Panc1 (cell line): ENCODE measurements at regions not wholly inside any gene's neighbourhood (a gene's known extent, or its start where the extent isn't known, plus 50 kb on each side); places are given as distances from the start of the nearest gene placed in this dataset.
A peak's percentile ranks its signal among the peaks of the same experiment; 100 is the strongest.

Experiments used
- ATAC-seq: fragments of 200-7000 bp; cut with Tn5 transposase; 2 replicates; pipeline ENCODE4 v1.9.1; 2020; ENCODE audit warnings: mild to moderate bottlenecking, moderate library complexity
- BruUV-seq: library from RNA; stranded (reverse); fragments of 400-500 nt; replicated peaks from 2 replicates; lab custom pipeline; 2021; lab: Mats Ljungman, UMichigan
- CTCF ChIA-PET: fragments of 300-600 bp; sonication (Branson Sonifier 250); formaldehyde crosslinking; loops from one replicate; lab custom pipeline; 2022; ENCODE audit warnings: antibody characterized with exemption; lab: Charles Lee
- POLR2A ChIA-PET: fragments of 300-600 bp; sonication (Branson Sonifier 250); formaldehyde crosslinking; loops from one replicate; lab custom pipeline; 2022; ENCODE audit warnings: antibody characterized with exemption; lab: Charles Lee
- DNase-seq: peaks from one replicate; pipeline ENCODE4 v3.0.0-alpha.2; 2010; ENCODE audit warnings: low read depth, low spot score
- H3K27ac ChIP-seq: 2 replicates; pipeline ENCODE4 v1.5.1; 2011; ENCODE audit warnings: mild to moderate bottlenecking, low read length, inconsistent platforms
- H3K27me3 ChIP-seq: fragments of 200-500 bp; sonication (Bioruptor generic); 2 replicates; pipeline ENCODE4 v1.6.0; 2014; ENCODE audit warnings: low read length, inconsistent platforms; ENCODE audit not compliant: control insufficient read depth, insufficient read depth
- H3K36me3 ChIP-seq: fragments of 200-500 bp; sonication (Bioruptor generic); 2 replicates; pipeline ENCODE4 v1.5.1; 2014; ENCODE audit warnings: inconsistent platforms, mild to moderate bottlenecking, low read length, moderate library complexity; ENCODE audit not compliant: control insufficient read depth, insufficient read depth
- H3K4me1 ChIP-seq: 2 replicates; pipeline ENCODE4 v1.5.1; 2011; ENCODE audit warnings: inconsistent platforms, mild to moderate bottlenecking, low read length, moderate library complexity; ENCODE audit not compliant: control insufficient read depth, insufficient read depth
- H3K4me3 ChIP-seq, 2 experiments: 2 replicates each; pipeline ENCODE4 v1.5.1; 2011 to 2012; ENCODE audit warnings: low read depth in 2 of 2, low read length in 2 of 2, mild to moderate bottlenecking in 2 of 2, inconsistent platforms in 1 of 2, moderate library complexity in 1 of 2
- H3K9me3 ChIP-seq: fragments of 200-500 bp; sonication (Bioruptor generic); 2 replicates; pipeline ENCODE4 v1.5.1; 2014; ENCODE audit warnings: low read depth, mild to moderate bottlenecking, inconsistent platforms, low read length, moderate library complexity; ENCODE audit not compliant: control insufficient read depth, insufficient read depth
- CTCF ChIP-seq: fragments of 450-650 bp; IDR thresholded peaks from 2 replicates; pipeline ENCODE4 v1.5.1; 2017; ENCODE audit warnings: mild to moderate bottlenecking
- POLR2AphosphoS5 ChIP-seq: IDR thresholded peaks from 2 replicates; pipeline ENCODE4 v1.6.1; 2012; ENCODE audit warnings: mild to moderate bottlenecking, low read depth, low read length, moderate library complexity
- REST ChIP-seq, 2 experiments: IDR thresholded peaks; 2 replicates each; pipeline ENCODE4 v1.6.1; 2011 to 2012; ENCODE audit warnings: low read depth in 2 of 2, control low read depth in 1 of 2, low read length in 1 of 2, mild to moderate bottlenecking in 1 of 2, moderate library complexity in 1 of 2; ENCODE audit not compliant: insufficient read depth in 1 of 2
- SIN3A ChIP-seq: IDR thresholded peaks from 2 replicates; pipeline ENCODE4 v1.6.1; 2012; ENCODE audit warnings: low read depth, mild to moderate bottlenecking, low read length, moderate library complexity, borderline replicate concordance; ENCODE audit not compliant: insufficient read depth
- TCF7L2 ChIP-seq: IDR thresholded peaks from 2 replicates; pipeline ENCODE4 v1.6.1; 2011; ENCODE audit warnings: mild to moderate bottlenecking, low read depth, low read length, inconsistent platforms
- in situ Hi-C: cut with HindIII; loops from 2 replicates; pipeline ENCODE4 v1.10.0; 2016; ENCODE audit warnings: low sequenced_read_pairs, low pct_unique_long_range_greater_than_20kb
- intact Hi-C: fragments of 100-400 bp; cut with micrococcal nuclease; formaldehyde crosslinking; loops from one replicate; pipeline ENCODE4 v1.10.0; 2022; ENCODE audit not compliant: unreplicated experiment

- ATAC-seq (no peak), DNase-seq (no peak)
- no TSS peak for BruUV-seq
- Histone ChIP-seq H3K27ac (no peak overlapping the region), H3K36me3 (no peaks in the 10 kb centered on the region), H3K4me3 (no peak overlapping the region), H3K27me3 (no peaks in the 10 kb centered on the region), H3K9me3 (no peaks in the 10 kb centered on the region), H3K4me1 (no peaks in the 10 kb centered on the region)
- ChIA-PET CTCF (no interaction called here), POLR2A (no interaction called here)
- in situ Hi-C loops (loop anchor here (10.0 kb wide), 1 partner anchor 108 kb away; no protein-coding TSS in a partner anchor), intact Hi-C loops (no loop called here)
- TF ChIP-seq CTCF (no peak), POLR2AphosphoS5 (no peak), TCF7L2 (no peak)
Measured at GRCh38 chr16:88297178-88297720, 85.5 kb upstream of the ZNF469 start.

GRCh38 chr16:88298181-88298832, 84.5 kb upstream of the ZNF469 start:
- 0 out of 2 replicates have a peak, but pooled peaks have one; percentile 16 for ATAC-seq
- no peaks in the 10 kb centered on the region for H3K27me3 ChIP-seq
- H3K4me1 ChIP-seq = no peaks in the 10 kb centered on the region
- no TSS peak for BruUV-seq
- H3K4me3 ChIP-seq = no peak overlapping the region
- ChIA-PET POLR2A (no interaction called here), CTCF (no interaction called here)
- in situ Hi-C loops (loop anchor here (10.0 kb wide), 1 partner anchor 106 kb away; no protein-coding TSS in a partner anchor), intact Hi-C loops (no loop called here)
- DNase-seq = no peak
- no peak for TF ChIP-seq SIN3A
- no peak for TF ChIP-seq TCF7L2
- no peak for TF ChIP-seq REST (IDR thresholded peaks at IDR 0.05; ENCODE audit: insufficient read depth in 1 of 2, low read depth in 2 of 2, low read length in 1 of 2)
- no peak for TF ChIP-seq CTCF
- no peak for TF ChIP-seq POLR2AphosphoS5
- H3K27ac ChIP-seq = no peak overlapping the region
- no peaks in the 10 kb centered on the region for H3K36me3 ChIP-seq
- no peaks in the 10 kb centered on the region for H3K9me3 ChIP-seq
